Activated CD4-positive, alpha-beta T cell treated with anti-CD3 and anti-CD28 coated beads, Interleukin-2, Interleukin-6, amounts not matched to agents 100 ng/mL and 50 ng/mL, durations not matched to agents 16 hours and 8 hours (primary cell): ENCODE measurements at regions not wholly inside any gene's neighbourhood (a gene's known extent, or its start where the extent isn't known, plus 50 kb on each side); places are given as distances from the start of the nearest gene placed in this dataset.
"Not testable (repeated sequence)": the region's sequence is repeated elsewhere in the genome, so short reads cannot be mapped to it uniquely, and the experiment has no call there.

Experiments
- DNase-seq: peaks from one replicate; pipeline ENCODE4 v3.0.0-alpha.2; 2020

DNA sequence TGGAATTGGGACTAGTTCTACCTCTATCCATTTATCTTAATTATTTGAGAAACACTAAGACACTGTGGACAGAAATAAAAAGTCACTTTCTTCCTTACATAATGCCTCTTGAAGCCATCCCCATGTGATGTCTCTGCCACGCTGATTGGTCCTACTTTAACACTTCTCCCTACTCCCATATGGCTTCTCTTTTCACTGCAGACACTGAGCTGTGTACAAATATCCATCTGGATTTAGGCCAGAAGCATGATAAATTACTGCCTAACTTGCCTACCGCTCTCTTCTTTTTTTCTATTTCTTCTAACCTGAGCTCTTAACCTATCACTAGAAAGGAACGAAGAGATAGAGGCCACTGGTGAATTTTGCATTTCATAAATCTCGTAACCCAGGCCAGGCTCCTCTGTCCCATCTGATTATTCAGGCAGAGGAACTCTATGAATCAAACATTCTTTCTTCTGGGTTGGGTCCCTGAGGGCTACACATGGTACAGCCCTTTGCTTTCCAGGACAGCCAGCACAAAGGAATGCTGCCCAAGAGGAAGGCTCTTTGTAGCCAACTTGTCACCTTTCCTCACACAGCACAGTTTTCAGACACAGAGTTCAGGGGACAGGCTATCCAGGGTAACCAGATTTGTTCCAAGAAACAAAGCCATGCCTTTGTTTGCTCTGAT is 878.5 kb upstream of the LRRC4C start:
- DNase-seq = no peak

DNA sequence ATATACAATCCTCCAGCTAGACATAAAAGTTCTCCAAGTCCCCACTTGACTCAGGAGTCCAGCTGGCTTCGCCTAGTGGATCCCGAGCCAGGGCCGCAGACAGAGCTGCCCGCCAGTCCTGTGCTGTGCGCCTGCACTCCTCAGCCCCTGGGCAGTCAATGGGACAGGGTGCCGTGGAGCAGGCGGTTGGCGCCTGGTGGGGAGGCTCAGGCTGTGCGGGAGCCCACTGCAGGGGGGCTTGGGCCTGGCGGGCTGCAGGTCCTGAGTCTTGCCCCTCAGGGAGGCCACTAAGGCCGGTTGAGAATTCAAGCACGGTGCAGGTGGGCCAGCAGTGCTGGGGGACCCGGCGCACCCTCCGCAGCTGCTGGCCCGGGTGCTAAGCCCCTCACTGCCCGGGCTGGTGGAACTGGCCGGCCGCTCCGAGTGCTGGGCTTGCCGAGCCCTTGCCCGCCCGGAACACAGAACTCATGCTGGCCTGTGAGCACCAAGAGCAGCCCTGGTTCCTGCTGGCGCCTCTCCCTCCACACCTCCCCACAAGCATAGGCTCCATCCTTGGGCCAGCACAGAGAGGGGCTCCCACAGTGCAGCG is 884.8 kb upstream of the LRRC4C start:
- no peak for DNase-seq

DNA sequence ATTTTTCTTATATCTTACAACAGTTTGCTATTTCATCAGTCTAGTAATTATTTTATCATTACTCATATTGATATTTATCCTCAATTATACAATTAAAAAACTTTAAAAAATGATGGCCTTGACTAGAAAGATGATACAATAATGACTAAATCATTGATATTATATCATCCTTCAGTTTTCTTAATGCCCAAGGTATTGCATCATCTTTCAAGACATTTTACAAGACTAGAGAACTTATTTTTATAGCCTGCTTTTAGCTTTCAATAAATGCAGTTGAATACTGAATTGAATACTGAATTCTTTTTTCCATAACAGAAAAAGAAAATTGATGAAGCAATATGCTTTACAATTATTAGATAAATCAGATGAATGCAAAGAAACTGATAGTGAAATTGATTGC is 886.5 kb upstream of the LRRC4C start:
- DNase-seq = no peak

DNA sequence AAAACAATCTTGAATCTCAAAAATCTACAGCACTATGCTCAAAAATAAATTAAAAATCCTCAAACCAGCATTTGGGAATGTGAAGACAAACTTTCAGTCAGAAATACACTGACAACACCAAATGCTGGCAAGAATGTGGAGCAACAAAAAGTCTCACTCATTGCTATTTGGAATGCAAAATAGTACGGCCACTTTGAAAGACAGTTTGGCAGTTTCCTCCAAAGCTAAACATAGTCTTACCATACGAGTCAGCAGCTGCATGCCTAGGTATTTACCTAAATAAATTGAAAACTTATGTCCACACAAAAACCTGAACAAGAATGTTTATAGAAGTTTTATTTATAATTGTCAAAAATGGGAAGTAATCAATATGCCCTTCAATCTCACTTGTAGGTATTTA is 904.2 kb upstream of the LRRC4C start:
- DNase-seq = no peak

DNA sequence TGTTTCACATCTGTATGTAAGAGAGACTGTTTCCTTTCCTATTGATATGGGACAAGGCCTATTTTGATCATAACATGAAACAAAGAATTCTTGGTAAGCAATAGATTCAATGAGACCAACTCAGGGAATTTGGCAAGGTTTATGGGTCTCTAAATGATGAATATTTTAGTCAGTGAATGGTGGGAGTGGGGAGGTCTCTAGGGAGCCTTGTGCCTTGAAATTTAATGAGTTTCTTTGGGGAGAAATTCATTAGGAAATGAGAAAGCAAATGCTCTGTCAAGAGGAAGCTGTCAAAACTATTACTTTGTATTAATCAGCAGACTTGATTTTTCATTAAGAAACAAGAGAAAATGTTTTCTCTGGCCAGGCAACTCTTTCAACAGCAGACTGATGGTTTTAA is 921.7 kb upstream of the API5 start:
- DNase-seq = no peak

DNA sequence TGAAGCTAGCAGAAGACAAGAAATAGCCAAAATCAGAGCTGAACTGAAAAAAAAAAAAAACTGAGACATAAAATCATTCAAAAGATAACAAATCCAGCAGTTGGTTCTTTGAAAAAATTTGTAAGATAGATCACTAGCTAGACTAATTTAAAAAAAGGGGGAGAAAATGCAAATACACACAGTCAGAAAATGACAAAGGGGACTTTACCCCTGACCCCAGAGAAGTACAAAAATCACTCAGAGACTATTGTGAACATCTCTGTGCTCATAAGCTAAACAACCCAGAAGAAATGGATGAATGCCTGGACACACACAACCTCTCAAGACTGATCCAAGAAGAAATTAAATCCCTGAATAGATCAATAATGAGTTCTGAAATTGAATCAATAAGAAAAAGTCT is 914.3 kb upstream of the API5 start:
- no peak for DNase-seq

DNA sequence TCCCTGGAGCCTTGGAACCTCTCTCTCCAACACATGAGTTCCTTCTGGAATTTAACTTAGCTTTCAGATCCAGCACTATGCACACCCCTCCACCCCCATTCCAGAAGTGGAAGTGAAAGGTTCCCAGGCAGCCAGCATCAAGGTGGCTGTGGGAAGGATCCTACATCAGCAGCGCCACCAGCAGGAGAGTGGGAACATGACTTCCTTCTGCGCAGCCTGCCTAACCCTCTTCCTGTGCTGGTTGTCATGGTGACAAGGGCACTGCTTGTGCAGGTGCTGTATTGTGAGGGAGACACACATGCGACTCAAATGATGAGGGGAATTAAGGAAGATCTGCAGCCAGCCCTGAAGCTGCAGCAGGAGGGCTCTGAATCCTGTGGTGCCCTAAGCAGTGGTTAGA is 904.5 kb upstream of the API5 start:
- DNase-seq = no peak

DNA sequence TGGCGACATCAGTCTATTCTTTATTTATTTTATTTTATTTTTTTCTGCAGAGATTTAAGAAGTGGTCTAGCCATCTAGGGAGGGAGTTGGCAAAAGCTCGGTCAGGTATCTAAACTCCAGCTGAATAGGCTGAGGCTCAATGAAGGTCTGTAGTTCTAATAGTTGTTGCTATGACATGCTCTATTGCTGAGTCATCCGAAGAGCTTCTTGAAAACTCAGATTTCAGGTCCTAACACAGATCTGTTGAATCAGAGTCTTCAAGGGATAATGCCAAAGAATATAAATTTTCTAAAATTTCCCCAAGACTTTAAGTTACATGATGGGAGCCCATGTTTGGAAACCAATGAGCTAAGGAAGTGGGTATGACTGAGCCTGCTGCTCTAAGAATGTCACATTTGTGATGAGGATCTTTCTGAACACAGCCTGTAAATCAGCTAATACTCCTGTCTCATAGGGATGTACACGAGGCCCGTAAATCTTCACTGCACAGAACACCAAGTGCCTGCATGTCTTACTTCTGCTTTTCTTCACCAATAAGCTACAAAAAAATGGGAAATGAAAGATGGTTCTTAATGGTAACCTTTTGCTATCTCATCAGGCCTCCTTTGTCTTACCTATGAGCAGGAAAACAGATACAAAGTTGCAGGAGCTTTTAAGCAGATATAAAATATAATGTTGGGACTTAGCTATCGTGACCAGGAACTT is 901.4 kb upstream of the API5 start:
- no peak for DNase-seq

DNA sequence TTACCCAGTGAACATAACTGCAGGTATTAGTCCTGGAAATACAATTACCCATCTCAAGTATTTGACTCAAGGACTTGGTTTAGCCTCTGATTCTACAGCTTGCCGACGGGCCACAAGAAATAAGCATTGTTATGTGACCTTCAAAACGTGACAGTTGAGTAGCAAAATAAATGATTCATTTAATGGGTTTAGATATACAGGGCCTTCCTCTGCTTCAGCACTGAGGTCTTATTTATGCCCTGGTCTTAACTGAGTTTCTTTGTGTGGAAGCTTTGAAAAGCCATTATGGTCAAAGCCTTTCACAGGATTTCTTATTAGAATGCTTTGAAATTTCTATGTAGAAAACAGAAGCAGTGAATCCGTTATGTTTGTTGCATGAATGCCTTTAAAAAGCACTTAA is 899.2 kb upstream of the API5 start:
- DNase-seq = no peak

DNA sequence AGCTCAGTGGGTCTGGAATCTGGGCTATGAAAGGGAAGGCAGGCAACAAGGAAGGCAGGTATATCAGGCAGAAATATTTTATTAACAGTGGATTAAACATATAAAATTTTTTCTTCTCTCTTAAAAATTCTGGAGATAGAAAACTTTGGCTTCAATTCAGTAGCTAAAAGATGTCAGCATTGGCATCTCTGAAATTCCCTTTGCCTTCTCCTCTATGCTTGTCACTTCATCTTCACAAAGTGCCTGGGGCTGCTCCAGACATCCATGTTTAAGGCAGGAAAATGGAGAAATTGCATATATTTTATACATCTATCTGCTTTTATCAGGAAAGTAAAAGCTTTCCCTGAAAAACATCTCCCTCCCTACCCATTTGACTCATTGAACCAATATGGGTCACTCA is 894.1 kb upstream of the API5 start:
- no peak for DNase-seq

DNA sequence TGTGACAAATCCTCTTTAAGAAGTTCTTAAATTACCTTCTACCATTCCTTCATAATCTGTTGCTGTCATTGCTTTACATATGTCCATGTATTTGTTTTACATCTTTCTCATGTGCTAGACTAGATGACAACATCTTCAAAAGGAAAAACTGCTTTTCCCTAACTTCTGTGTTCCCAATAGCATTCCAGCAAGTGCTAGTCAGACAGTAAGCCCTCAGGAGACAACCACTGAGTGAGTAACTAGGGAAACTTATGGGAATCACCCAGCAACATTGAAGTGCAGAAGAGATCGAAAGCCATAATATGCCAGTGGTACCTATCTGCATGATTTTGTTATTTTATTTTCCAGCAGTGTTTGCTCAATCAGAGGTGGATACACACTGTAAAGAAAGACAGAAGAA is 889.7 kb upstream of the API5 start:
- no peak for DNase-seq

DNA sequence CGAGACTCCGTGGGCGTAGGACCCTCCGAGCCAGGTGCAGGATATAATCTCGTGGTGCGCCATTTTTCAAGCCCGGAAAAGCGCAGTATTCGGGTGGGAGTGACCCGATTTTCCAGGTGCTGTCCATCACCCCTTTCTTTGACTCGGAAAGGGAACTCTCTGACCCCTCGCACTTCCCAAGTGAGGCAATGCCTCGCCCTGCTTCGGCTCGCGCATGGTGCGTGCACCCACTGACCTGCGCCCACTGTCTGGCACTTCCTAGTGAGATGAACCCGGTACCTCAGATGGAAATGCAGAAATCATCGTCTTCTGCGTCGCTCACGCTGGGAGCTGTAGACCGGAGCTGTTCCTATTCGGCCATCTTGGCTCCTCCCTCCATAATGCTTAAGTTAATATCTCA is 876.9 kb upstream of the API5 start:
- DNase-seq = not testable (repeated sequence)

DNA sequence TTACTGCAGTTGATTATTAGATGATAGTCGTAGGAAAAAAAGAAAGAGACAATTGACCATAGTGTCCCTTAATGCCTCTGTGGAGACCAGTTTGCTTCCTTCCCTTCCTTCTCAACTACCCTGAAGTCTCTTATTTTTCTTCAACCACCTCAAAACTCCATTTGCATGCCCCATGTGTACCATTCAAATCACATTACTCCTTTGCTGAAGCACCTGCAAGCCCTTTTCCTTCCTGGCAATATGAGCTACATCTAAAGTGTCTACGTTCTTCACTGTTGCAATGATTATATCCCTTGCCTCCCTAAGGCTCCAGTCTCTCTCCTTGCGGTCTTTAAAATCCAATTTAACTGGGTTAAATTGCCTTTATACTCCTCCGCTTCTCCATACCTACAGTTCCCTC is 867.4 kb upstream of the API5 start:
- no peak for DNase-seq

DNA sequence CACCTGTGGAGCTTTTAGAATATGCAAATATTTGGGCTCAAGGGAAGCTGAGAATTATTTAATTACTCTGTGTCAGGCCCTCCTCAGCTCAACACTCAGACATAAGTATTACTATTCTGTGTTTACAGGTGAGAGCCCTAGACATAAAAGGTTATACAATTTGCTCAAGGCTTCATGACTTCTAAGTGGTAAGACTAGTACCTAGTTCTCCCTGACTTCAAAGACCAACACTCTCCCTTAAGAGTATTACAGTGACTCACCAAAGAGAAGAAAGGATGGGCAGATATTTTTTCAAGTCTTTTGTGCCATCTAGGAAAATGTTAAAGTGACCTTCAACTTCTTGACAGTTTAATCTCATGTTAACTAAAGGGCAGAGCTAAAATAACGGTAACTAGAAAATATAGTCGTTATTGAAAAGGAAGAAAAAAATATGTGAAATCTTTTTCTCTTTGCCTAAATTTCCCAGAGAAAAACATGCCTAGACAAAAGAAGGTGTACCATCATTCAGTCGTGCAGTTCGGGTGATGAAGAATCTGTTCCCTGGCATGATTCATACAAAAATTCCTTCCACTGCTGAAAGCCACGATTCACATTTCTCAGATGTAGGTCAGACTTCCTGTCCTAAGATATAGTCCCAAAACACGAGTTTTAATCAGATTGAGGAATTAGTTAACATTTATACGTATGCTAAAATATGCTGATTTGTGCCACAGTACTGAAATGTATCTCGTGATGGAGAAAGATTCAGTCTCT is 849.1 kb upstream of the API5 start:
- no peak for DNase-seq

DNA sequence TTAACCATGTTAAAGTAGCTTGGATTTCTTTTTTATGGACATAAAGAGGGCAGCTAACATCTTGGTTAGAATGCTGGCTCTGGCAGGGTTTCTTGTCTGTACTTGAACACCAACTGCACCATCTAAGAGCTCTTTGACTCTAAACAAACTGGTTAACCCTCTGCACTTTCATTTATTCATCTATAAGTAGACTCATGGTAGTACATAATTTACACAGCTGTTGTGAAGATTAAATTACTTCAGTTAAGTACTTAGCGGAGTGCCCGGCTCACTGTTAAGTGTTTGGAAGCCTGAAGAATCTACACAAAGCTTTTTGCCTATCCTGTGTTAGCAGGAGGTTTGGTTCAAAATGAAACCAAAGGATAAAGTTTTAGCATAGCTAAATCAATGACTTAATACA is 846.2 kb upstream of the API5 start:
- DNase-seq = no peak

DNA sequence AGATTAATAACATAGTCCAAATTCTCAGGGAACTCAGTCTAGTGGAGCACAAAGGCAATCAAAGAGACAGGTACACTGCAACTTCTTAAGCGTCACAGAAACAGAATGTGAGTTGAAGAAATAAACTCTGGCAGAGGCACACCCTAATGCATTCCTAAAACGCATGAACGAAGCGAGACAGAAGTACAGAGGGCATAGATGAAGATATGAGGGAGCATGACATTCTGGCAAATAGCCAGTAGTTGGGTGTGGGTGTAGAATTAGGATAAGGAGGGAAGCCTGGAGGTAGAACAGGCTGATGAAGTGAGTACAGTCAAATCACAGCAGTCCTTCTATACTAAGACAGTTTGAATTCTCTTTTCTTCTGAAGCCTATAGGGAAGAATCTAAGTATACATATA is 838.7 kb upstream of the API5 start:
- no peak for DNase-seq

DNA sequence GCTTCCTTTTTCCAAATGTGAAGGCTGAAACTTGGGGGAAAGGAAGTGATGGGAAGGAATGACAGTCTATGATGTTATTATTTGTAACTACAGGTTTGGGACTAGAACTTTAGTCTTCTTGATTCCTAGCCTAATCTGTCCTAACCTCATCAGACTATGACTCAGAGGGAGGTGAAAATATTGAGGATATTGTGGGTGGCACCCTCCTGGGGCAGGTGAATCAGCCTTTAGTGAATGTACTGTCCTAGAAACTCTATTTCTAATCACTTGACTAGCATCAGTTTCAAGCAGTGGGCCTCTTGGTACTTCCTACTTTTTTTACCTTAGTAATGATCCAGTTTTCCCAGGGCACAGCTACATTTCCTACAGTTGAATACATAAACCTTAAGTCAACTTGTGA is 829.0 kb upstream of the API5 start:
- no peak for DNase-seq

DNA sequence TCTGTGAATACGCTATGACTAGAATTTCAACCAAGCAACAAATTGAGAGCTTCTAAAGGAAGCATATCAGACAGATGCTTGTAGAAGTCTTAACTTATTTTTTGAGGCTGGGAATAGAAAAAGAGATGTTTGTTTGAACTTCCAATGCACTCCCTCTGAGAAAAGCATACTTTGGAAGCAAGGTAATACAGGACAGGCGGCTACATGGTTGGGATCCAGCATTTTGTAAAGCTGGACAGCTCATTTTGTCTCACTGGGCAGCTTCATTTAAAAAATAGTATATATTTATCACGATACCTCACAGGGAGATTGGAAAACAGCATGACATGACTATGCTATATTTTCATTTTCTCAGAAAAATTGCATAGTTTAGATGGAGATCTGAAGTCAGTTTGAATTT is 821.3 kb upstream of the API5 start:
- no peak for DNase-seq

DNA sequence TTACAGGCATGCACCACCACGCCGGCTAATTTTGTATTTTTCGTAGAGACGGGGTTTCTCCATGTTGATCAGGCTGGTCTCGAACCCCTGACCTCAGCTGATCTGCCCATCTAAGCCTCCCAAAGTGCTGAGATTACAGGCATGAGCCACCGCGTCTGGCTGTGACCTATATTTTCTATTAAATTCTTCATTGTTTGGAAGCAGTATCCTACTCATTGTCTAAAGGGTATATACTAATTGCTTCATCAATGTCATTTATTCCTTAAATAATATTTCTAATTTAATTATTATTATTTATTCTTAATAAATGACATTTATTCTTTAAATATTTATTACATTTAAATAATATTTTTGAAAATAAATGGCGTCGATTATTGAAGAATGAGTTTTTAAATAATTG is 817.3 kb upstream of the API5 start:
- no peak for DNase-seq

DNA sequence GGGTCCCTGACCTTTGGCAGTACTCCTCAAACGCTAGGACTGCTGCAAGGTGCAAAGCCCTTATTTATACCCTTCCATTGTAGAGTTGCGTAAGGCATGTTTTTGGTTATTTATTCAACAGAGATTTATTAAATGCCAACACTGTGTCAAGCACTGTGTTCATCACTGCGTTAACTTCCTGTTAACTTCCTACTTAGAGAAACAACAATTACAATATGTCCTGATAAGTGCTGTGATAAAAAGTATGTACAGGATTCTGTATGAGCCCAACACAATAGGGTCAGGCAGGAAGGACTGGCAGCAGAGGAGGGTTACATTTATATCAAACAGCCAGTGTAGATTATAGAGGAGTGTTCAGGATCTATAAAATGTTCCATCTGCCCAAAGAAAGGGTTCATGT is 812.8 kb upstream of the API5 start:
- DNase-seq = no peak

DNA sequence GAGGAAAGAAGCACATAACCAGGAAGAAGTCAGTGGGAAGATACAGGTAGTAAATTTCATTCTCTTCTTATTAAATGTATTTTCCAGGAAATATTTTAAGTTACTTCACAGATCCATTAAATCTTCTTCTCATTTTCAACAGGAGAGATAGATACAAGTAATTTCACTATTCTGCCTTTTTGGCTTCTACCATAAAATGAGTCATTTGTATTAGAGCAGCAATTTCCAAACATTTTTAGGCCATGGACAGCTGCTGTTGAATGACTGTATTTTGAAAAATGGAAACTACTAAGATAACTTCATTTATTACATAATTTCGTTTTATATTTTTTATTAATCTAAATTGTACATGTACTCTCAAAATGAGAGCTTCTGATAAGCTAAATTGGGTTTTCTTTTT is 809.6 kb upstream of the API5 start:
- DNase-seq = no peak

DNA sequence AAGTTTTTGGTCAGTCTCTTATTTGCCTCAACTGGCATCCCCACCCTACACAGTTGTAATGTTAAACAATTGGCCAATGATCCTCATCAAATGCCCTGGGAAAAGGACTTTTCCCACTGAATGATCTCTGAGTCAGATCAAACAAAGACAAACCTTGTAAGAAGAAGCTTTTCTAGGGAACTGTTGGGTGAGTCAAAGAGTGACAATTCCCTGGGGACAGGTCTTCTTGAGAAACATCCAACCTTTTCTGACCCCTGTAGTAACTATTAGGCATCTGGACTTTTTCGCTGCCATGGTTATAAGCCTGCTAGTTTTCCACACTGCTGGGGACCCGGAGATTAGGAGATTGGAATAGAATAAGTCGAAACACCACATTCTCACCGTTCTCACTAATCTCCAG is 789.8 kb upstream of the API5 start:
- no peak for DNase-seq

DNA sequence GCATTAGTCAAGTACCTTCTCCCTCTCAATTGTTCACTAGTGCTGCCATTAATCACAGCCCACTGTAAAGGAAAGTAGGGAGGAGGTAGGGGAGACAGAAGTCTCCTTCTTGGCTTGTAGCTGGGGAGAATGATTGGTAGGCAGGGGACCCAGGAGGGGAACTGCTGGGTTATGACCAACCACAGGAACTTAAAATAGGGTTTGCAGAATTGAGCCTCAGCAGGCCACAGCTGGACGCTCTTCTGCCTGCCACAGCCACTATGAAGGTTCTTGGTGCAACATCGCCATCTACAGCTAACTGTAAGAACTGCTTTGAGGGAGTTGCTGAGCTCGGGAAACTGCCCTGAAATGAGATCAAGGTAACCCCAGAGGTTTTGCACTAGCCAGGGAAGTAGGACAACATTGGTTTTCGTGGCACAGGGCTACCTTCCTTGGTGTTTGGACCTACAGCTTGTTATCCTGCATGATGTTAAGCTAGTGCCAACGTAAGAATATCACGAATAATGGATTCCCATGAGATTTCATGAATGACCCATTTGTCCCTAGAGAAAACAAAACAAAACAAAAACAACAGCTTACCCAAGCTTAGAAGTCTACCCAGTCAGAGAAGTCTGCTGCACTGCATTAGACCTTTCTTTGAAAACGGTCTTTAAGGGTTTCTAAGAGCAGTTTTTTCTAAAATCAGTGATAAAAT is 787.1 kb upstream of the API5 start:
- DNase-seq = peak; percentile 56
